ENCODE measurements at regions not wholly inside any gene's neighbourhood (a gene's known extent, or its start where the extent isn't known, plus 50 kb on each side); places are given as distances from the start of the nearest gene placed in this dataset.

DNA sequence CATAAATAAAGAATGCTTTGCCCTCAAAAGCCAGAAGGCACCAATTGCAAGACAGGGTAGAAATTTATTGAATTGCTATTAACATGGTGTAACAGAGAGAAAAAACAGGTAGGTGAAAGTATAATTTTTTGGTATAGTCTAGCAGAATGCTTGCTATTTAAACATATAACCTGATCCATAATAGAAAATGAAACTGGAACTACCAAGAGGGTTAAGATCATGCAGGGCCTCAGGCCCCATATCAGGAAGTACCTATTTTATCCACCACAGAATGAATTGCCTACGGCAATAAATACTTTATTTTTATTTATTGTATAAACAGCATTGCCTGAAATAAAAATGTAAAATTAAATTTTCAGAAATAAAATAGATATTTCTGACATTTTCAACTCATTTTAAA is 159.5 kb downstream of the PRR20E start:
- TF ChIP-seq, protein P1, sequence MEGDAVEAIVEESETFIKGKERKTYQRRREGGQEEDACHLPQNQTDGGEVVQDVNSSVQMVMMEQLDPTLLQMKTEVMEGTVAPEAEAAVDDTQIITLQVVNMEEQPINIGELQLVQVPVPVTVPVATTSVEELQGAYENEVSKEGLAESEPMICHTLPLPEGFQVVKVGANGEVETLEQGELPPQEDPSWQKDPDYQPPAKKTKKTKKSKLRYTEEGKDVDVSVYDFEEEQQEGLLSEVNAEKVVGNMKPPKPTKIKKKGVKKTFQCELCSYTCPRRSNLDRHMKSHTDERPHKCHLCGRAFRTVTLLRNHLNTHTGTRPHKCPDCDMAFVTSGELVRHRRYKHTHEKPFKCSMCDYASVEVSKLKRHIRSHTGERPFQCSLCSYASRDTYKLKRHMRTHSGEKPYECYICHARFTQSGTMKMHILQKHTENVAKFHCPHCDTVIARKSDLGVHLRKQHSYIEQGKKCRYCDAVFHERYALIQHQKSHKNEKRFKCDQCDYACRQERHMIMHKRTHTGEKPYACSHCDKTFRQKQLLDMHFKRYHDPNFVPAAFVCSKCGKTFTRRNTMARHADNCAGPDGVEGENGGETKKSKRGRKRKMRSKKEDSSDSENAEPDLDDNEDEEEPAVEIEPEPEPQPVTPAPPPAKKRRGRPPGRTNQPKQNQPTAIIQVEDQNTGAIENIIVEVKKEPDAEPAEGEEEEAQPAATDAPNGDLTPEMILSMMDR (IDR thresholded peaks at IDR 0.05 in 8 of 11, conservative IDR thresholded peaks at IDR 0.05 in 3 of 11) = no peak
- TF ChIP-seq POLR2AphosphoS5 (IDR thresholded peaks at IDR 0.05) (no peak), POLR2A (IDR thresholded peaks at IDR 0.05) (no peak)

Measured in spleen (tissue), 7 donors.